ENCODE measurements at regions not wholly inside any gene's neighbourhood (a gene's known extent, or its start where the extent isn't known, plus 50 kb on each side); places are given as distances from the start of the nearest gene placed in this dataset.
A peak's percentile ranks its signal among the peaks of the same experiment; 100 is the strongest.

DNA sequence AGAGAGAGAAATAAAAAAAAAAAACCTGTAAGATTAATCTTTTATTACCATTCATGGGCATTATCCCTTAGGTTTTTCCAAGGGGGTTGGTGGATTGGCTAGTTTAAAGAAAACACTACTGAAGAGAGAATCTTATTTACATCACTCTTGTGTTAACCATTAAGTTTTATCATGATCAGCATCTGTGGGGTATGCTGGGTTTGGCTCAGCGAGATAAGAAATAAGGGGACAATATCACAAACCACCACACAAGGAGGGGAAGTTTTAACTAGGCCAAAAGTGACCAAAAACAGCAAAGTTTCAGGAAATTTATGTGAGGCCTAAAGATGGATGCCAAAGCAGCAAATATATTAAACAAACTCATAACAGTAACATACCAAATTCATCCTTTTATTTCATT, 548.6 kb downstream of the SLC16A7 start:
- FAIRE-seq (no peak), DNase-seq (ENCODE audit: low read depth, low spot score) (no peak)
- Histone ChIP-seq H3K27ac (ENCODE audit: control insufficient read depth, insufficient read depth, low read length) (no peak overlapping the region), H3K36me3 (ENCODE audit: control insufficient read depth in 2 of 2, extremely low read depth in 1 of 2, insufficient read depth in 2 of 2, low read length in 2 of 2) (no peaks in the 10 kb centered on the region), H3K9ac (ENCODE audit: control insufficient read depth, extremely low read depth, insufficient read depth, low read length) (no peak overlapping the region), H3K9me3 (ENCODE audit: control insufficient read depth, low read depth, low read length) (no peaks in the 10 kb centered on the region), H3K79me2 (ENCODE audit: control insufficient read depth, insufficient read depth, low read length) (no peaks in the 10 kb centered on the region), H2AFZ (ENCODE audit: control insufficient read depth, low read length) (no peak overlapping the region), H3K27me3 (ENCODE audit: control insufficient read depth, extremely low read depth, insufficient read depth, low read length) (no peaks in the 10 kb centered on the region), H3K9me1 (ENCODE audit: control insufficient read depth, extremely low read depth, insufficient read depth, low read length) (no peaks in the 10 kb centered on the region), H4K20me1 (ENCODE audit: control insufficient read depth, extremely low read depth, insufficient read depth, low read length) (no peaks in the 10 kb centered on the region), H3K4me2 (ENCODE audit: control insufficient read depth, extremely low read depth, insufficient read depth, low read depth, low read length) (no peak overlapping the region), H3K4me1 (ENCODE audit: control insufficient read depth, extremely low read depth, insufficient read depth, low read length) (peaks cover 14% of the 10 kb centered on the region), H3K4me3 (ENCODE audit: control insufficient read depth in 2 of 3, extremely low read depth in 1 of 3, insufficient read depth in 2 of 3, low read depth in 1 of 3, low read length in 3 of 3) (no peak overlapping the region)
- TF ChIP-seq EZH2 (IDR thresholded peaks at IDR 0.05; ENCODE audit: low read length) = no peak
- TF ChIP-seq, protein P1, sequence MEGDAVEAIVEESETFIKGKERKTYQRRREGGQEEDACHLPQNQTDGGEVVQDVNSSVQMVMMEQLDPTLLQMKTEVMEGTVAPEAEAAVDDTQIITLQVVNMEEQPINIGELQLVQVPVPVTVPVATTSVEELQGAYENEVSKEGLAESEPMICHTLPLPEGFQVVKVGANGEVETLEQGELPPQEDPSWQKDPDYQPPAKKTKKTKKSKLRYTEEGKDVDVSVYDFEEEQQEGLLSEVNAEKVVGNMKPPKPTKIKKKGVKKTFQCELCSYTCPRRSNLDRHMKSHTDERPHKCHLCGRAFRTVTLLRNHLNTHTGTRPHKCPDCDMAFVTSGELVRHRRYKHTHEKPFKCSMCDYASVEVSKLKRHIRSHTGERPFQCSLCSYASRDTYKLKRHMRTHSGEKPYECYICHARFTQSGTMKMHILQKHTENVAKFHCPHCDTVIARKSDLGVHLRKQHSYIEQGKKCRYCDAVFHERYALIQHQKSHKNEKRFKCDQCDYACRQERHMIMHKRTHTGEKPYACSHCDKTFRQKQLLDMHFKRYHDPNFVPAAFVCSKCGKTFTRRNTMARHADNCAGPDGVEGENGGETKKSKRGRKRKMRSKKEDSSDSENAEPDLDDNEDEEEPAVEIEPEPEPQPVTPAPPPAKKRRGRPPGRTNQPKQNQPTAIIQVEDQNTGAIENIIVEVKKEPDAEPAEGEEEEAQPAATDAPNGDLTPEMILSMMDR (optimal IDR thresholded peaks at IDR 0.05 in 1 of 3, IDR thresholded peaks at IDR 0.05 in 1 of 3, conservative IDR thresholded peaks at IDR 0.05 in 1 of 3; ENCODE audit: extremely low read depth in 1 of 3, insufficient read depth in 2 of 3, low read length in 3 of 3) = no peak
- dilution Hi-C loops (cut with MboI; ENCODE audit: extremely low pct_ligation_motif_present, low sequenced_read_pairs) = no loop called here

DNA sequence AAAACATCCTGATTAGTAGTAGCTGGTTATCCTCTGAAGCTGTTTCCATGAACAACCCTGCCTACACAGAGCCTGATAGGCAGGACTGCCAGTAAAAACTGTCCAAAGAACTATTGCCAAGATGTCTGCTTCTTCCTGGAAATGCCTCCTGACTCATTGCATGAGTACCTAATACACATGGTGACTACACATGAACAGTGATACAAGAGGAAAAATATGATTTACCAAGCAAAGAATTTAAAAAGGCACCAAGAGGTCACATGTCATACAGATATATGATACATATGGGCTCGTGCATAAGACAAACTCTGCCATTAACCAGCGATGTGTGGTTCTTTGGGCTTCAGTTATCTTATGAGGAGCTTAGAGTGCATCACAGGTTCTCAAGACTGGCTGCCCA, 552.3 kb downstream of the SLC16A7 start:
- TF ChIP-seq, protein P1 (optimal IDR thresholded peaks at IDR 0.05 in 1 of 3, IDR thresholded peaks at IDR 0.05 in 1 of 3, conservative IDR thresholded peaks at IDR 0.05 in 1 of 3; ENCODE audit: extremely low read depth in 1 of 3, insufficient read depth in 2 of 3, low read length in 3 of 3) = no peak
- TF ChIP-seq EZH2 (IDR thresholded peaks at IDR 0.05; ENCODE audit: low read length) = no peak
- dilution Hi-C loops (cut with MboI; ENCODE audit: extremely low pct_ligation_motif_present, low sequenced_read_pairs) = no loop called here
- peak overlapping the region; percentile 77 for H3K27ac ChIP-seq (ENCODE audit: control insufficient read depth, insufficient read depth, low read length)

More for the DNA sequence above, 552.3 kb downstream of the SLC16A7 start:
- Histone ChIP-seq H2AFZ (ENCODE audit: control insufficient read depth, low read length) (peak overlapping the region; percentile 93), H3K36me3 (ENCODE audit: control insufficient read depth in 2 of 2, extremely low read depth in 1 of 2, insufficient read depth in 2 of 2, low read length in 2 of 2) (no peaks in the 10 kb centered on the region), H3K9me1 (ENCODE audit: control insufficient read depth, extremely low read depth, insufficient read depth, low read length) (no peaks in the 10 kb centered on the region), H3K79me2 (ENCODE audit: control insufficient read depth, insufficient read depth, low read length) (no peaks in the 10 kb centered on the region), H4K20me1 (ENCODE audit: control insufficient read depth, extremely low read depth, insufficient read depth, low read length) (no peaks in the 10 kb centered on the region), H3K9ac (ENCODE audit: control insufficient read depth, extremely low read depth, insufficient read depth, low read length) (no peak overlapping the region), H3K4me1 (ENCODE audit: control insufficient read depth, extremely low read depth, insufficient read depth, low read length) (peaks cover 24% of the 10 kb centered on the region), H3K9me3 (ENCODE audit: control insufficient read depth, low read depth, low read length) (no peaks in the 10 kb centered on the region), H3K27me3 (ENCODE audit: control insufficient read depth, extremely low read depth, insufficient read depth, low read length) (no peaks in the 10 kb centered on the region), H3K4me3 (ENCODE audit: control insufficient read depth in 2 of 3, extremely low read depth in 1 of 3, insufficient read depth in 2 of 3, low read depth in 1 of 3, low read length in 3 of 3) (no peak overlapping the region), H3K4me2 (ENCODE audit: control insufficient read depth, extremely low read depth, insufficient read depth, low read depth, low read length) (peak overlapping the region; percentile 0)
- FAIRE-seq (peak; percentile 74), DNase-seq (ENCODE audit: low read depth, low spot score) (peak; percentile 62)
